NCI-H1436 treated with DMSO at 0.1 percent for 48 hours (cell line): ENCODE measurements at regions not wholly inside any gene's neighbourhood (a gene's known extent, or its start where the extent isn't known, plus 50 kb on each side); places are given as distances from the start of the nearest gene placed in this dataset.

Experiments
- DNase-seq: peaks from one replicate; lab custom pipeline; 2025; lab: John Stamatoyannopoulos, UW

DNA sequence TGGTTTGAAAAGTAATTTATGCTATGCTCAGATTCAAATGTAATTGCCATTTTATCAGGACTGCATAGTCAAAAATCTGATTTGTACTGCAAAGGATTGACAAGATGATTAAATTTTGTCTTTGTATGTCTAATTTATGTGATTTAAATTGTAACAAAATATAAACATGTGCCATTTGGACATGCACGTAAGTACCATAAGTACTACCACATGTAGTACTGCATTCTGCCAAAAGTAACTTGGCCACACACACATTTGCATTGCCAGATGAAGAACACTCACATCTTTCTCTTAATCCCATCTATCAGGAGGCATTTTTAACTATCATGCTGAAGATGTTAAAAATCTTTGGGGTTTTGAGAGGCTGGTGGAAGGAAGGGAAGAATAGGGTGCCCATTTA, 133.3 kb downstream of the KLF12 start:
- DNase-seq = no peak

DNA sequence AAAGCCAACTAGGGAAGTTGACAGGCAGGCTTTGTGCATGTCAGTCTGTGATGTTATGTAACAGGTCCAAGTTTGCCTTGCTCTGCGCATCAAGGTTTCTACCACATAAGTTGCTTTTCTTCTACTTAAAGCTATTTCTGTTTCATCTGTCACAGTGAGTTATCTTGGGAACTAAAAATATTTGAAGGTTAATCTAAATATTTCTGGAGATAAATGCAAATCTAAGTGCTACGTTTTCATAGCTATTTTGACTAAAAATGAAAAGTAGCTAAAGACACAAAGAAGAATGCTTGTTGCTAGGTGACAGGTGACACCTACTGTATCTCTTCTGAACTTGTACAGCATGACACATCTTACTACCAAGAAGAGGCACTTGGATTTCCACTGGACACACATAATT, 135.6 kb downstream of the KLF12 start:
- no peak for DNase-seq

DNA sequence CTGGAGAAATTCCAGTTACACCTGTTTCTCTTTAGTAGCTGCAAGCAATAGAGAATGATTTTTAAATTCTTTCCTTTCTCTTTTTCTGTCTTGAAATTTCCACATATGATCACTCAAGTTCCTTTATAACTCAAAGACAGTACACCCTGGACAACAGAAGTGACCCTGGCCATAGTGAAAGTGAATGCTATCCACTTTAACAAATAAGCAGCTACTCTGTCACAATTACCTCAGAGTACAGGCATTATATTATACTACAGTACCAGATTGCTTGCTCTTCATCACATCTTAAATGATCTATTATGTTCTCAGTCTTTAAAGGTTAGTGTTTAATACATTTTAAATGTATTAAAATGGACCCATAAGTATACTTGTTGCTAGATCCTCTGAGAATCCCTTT, 136.2 kb downstream of the KLF12 start:
- no peak for DNase-seq

DNA sequence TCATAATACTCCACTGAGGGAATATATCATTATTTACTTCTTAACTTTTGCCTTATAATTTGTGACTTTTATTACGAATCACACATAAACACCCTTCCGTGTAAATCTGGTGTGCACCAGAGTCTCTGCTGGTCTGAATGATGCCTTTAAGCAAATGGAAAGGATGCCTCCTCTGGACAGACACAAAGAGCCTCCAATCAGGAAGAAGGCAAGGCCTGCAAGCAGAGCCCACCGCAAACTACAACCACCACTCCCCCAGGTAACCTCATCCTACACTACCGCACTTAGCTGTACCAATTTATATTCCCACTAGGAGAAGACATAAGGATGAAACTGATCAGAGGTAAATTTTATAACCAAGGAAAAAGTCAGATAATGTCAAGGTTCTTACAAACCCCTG, 137.6 kb downstream of the KLF12 start:
- no peak for DNase-seq

DNA sequence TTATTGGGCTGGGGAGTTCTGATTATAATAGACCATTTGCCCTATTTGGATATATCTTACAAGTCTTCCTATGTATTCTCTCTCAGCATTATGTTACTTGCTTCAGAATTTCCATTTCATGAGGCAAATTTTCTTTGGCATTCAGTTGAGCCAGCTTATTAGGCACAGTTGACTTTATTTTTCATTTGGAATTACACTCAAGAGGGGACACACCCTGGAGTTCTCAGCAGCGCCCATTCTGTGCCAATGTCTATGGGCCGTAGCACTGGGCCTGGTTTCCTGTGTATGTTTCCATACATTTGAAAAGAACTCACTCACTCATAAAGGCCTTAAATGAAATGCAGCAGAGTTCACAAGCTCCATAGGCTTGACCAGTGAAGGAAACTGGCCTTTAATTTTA, 138.5 kb downstream of the KLF12 start:
- no peak for DNase-seq

DNA sequence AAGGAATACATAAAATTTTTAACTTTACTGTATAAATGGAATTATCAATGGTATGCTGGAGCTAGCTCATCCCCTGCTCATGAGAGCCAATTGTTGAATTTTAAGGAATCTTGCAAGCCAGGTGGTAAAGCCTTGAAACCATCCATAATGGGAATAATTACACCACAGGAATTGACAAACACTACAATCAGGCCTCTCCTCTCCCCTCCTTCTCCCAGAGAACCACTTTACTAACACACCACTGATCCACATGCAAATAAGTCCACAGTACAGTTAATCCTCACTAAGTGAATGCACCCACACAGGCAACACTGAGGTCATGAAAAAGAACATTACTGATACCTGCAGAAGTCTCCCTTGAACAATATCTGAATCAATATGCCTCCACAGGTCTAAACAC, 140.5 kb downstream of the KLF12 start:
- no peak for DNase-seq

DNA sequence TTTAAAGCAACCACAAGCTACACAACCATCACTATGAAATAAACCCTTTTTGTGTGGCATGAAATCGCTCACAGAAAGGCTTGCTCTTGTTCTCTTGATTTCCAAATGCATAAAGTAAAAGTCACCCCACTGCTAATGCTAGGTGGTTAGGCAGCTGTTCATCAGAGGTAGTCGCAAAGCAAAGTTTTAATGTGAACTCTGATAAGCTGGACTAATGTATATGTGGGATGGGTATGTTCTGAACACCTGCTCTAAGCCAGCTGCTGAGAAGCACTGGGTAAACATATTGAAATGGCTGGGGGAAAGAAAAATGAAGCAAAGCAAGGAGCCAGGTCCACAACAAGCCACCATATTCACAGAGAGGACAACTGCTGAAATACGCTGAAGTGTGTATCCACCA, 142.3 kb downstream of the KLF12 start:
- no peak for DNase-seq

DNA sequence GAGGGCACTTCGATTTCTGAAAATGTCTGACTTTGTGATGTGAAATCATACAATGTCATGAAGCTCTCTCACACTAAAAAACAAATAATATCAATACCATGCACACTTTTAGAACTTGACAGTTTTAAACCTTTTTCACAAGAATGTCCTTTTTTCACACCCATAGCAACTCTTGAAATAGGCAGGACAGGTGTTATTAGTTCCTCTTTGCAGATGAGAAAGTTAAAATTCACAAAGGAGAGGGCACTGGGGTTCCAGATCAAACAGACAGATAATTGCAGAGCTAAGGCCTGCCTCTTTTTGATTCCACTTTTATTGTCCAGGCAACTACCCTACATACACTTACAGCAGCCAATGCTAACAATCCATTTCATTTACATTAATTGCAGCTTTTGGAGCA, 142.8 kb downstream of the KLF12 start:
- no peak for DNase-seq

DNA sequence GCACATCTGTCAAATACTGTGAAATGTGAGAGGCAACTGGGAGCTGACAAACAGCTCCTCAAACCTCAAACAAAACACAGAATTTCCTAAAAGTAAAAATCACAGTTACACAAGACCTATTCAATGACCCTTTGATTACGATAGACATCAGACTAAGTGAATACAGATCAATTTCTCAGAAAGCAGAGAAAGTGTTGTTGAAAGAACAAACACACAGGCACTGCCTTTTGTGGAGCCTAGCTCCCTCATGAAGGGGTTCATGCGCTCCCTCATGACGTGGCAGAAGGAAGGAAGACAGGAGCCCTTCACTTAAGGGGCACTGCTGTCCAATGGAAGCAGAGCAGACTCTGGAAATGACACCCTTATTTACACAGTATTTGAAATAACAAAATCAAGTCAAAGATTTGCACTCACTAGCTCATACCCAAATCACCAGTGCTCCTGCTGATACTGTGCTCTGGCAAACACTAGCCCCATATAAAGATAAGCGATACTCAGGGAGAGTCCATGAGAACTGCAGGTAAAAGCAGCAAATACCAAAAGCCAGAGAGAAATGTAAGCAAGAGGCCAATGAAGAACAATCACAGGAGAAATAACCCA, 144.9 kb downstream of the KLF12 start:
- no peak for DNase-seq

DNA sequence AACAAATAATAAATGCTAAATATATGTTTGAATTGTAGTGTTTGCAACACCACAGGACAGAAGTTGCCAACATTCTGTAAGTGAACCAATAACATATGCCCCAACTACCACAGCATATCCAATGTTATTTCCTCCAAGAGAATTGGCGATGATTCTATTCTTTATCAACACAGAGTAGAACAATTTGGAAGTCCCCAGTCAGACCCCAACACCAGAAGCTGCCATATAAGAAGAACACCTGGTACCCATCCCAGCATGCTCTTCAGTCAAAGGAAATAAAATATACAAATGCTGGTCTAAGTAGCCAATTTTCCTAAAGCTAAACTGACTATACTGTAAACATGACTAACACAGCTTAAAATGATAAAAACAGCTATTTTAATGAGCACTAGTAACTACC, 145.7 kb downstream of the KLF12 start:
- no peak for DNase-seq

DNA sequence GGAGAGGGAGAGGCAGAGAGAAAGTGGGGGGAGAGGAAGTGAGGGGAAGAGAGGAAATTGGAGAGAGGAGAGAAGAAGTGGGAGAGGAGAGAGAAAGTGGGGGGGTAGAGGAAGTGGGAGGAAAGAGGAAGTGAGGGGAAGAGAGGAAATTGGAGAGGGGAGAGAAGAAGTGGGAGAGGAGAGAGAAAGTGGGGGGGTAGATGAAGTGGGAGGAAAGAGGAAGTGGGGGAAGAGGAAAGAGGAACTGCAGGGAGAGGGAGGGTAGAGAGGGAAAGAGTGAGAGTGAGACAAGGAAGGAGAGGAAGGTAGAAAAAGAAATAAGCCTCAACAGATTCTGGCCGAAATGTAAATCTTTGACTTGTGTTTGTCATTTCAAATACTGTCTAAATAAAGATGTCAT, 146.6 kb downstream of the KLF12 start:
- DNase-seq = no peak

DNA sequence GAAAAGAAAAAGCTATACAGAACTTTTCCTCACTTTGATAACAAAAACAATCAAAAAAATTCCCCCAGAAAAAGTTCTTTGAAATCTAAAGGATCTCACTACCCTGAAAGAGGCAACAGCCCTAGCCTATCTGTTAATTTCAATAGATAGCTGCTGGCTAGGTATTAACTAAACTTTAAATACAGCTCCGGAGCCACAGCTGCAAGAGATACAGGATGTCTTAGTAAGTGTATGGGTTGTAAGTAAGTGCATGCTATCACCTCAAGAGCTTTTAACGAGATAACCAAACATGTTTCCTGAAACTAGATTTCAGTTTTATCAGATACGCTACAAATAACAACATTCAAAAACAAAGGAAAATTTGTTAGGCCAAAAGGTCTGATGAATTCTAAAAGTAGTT, 148.4 kb downstream of the KLF12 start:
- no peak for DNase-seq

DNA sequence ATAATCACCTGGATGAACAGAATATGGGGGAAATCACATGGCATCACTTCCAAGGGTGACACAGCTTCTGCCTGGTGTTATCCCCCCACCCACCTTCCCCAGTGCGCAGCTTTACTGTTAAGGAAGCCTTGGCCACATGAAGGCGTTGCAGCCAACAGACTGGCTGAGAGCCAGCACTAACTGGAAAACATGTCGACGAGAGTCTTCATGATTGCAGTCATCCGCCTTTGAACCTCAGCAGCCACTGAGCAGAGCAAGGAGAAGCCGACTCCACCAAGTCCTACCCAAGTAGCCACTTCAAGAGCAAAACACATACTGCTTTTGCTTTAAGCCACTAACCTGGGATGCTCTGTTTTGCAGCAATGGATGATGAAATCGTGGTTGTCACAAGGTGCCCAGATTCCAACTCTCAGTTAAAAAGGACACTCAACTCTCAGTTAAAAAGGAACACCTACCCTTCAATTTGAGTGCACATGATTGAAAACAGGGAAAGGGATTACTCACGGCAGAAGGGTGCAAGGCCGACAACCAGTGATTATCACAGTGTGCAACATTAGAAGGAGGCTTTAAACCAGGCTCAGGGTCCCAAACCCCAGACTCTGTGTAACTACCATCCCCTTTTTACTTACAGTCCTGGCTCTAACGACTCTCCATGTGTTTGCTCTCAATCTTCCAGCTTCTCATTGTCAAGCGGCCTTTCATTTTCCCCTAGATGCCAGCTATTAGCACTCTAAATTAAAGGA, 149.1 kb downstream of the KLF12 start:
- DNase-seq = no peak

DNA sequence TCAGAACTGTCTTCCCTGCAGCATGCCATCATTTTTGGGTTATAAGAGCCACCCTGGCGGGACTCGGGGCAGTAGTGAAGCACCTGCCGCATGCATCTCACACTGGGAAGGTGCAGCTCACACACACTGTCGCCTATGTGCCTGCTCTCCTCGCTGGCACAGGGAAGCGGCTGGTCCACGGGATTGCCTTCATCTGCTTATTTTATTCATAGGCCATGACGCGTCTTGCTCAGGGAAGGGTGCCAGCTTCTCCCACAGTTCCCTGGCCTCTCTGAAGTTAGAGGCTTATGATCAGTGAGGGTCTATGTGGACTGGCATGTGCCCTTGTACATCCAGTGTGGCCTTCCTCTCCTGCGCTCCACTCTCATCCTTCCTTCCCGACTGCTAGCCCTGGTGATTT, 150.0 kb downstream of the KLF12 start:
- no peak for DNase-seq

DNA sequence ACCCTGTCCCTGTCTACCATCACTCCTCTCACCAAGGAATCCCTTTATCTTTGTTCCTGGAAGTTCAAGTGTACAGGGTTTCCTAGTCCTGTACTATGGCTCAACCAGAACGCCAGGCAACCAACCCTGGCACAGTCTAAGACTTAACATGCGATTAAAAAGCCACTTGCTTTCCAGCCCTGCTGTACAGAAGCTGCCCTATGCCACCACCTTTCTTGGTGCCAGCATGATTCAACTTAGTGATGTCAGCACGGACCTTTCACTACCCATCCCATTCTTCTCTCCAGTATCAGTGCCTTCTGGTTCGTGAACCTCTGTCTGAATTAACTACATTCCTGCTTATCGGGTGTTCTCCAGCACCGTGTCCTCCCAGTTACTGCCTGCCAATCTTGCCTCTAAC, 151.1 kb downstream of the KLF12 start:
- no peak for DNase-seq

DNA sequence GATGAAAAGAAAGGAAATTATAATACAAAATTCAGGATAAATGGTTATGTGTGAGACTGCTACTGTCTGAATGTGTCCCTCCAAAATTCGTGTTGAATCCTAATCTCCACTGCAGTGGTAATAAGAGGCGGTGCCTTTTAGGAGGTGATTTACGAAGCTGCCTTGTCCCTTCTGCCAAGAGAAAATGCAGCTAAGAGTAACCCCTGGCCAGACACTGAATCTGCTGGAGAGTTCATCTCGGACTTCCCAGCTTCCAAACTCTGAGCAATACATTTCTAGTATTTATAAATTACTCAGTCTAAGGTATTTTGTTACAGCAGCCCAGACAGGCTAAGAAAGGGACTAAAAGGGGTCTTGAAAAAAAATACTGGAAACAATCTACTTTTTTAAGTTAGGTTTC, 152.6 kb downstream of the KLF12 start:
- no peak for DNase-seq

DNA sequence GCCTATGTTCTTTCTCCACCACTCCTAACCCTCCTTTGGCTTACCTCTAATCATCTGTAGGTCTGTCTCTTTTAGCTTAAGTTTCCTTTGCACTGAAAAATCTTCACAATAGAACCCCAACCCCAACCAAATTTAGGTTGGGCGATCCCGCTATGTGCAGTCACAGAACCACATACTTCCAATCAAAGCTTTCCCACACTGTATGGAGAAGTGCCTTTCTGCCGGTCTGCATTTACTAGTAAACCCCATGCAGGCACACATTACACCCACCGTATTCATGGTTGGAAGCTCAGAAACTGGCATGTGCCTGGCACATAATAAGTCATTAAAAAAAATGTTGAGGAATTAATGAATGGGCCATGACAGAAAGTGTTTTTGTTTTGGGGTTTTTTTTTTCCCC, 158.4 kb downstream of the KLF12 start:
- DNase-seq = no peak

DNA sequence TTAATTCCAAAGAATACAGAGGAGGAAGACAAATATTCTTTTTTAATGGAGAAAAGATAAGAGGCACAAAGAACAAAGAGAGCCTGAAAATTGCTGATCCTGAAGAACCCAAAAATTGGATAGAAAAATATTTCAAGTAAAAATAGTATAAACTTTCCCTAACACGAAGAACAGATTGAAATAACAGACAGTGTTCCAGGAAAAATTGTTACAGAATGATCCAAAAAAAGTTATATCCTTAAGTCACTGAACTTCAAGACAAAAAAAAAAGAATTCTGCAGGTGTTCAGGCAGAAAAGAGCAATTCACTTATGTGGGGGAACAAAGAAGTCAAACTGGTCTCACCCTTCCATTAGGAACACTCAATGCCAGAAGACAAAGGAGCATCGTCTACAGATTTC, 160.2 kb downstream of the KLF12 start:
- no peak for DNase-seq

DNA sequence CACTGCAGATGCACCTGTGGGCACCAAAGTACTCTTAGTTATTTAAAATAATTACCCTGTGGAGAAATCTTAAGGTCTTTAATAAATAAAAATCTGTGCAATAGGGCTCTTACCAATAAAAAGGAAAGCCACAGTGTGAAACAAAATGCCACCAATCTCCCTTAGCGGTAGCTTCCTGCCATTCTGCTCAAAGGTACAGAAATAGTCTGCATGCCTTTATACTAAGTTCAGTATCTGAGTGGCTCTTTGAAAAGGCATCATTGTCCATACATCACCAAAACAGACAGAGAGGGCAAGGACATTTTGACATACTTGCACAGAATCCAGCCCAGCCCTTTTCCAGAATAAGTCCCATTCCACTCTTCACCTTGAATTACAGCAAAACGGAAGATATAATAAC, 161.0 kb downstream of the KLF12 start:
- no peak for DNase-seq

DNA sequence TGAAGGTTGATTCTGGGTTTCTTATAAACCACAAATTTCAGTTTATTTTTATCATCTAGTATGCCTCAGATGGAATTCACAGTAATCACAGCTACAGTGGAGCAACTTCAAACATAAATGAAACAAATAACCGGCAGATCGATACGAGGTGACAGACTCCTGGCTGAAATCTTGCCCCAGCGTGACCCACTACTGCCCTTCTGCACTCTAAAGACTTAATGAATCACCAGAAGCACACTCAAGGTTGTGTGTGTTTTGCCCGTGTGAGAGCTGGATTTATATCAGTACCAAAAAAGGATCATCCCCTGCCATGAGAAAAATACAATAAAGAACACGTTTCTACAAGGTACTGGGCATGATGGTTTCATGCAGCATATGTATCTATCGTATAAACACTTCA, 161.7 kb downstream of the KLF12 start:
- no peak for DNase-seq

DNA sequence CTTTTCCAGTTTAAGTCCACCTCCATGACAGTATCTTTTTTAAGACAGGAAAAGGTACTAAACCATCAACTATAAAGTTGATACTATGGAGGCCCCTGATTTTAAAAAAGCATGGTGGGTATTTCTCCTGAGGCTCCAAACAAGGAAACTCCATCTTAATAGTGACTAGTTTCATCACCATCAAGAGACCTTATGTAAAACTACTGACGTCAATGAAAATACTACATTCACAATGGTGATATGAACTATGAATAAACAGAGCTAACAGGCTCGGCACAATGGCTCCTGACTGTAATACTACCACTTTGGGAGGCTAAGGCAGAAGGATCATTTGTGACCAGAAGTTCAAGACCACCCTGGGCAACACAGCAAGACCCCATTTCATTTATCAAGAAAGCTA, 162.7 kb downstream of the KLF12 start:
- no peak for DNase-seq

DNA sequence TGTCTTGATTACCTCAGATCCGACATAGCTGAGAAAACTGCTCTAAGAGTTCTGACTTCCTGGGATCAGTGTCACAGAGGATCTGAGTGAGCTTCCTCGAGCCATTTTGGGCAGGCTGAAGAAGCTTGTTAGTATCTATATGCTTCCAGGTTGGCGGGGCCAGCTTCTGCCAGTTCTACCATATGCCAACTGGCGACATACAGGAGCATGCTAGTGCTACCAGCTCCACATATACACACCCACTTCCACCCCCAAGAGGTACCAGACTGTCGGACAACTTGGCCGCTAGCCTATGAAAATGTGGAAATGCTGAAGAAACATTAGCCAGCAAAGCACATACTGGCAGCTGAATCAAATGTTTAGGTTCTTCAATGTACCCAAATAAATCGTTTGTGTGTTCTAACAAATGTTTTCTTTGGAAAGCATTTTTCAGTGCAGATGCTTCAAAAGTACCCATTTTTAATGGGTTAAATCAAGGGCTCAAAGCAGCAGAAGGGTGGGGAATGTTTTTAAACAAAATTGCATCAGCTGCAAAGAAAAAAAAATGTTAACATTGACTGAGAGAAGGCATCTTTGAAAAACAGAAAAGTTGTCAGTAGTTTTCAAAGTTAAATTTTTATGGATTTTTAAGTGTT, 163.7 kb downstream of the KLF12 start:
- no peak for DNase-seq

DNA sequence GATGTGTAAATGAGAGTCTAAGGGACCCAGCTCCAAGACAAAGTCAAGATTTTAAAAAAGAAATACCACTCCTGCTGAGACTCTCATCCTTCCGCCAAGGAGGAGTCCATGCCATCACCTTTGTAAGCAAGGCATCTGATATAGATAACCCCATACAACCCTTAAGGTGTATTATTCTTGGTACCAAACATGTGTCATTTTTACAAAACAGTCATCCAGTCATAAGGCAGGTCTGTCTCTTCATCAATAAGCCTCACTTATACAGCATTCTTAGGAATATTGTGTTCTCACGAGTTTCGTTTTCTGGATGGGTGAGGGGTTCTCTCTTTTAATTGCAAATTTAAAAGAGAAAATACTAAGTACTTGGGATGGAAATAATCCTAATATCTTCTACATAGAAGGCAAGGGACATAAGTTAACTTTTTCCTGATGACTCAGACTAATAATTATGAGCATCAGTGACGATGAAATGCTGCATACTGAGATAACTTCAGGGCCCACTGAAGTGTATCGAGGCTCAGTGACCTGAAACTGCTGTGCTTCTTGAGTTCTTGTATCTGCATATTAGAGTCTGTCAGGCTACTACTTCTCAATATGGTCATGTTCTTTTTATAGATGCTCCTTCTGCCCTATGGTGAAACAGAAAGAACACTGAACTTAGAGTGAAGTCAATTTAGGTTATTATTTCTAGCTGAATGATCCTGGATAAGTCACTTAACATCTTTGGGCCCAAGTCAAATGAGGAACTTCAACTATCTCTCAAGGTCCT, 166.6 kb downstream of the KLF12 start:
- DNase-seq = no peak
